NCI-H226 (cell line): ENCODE measurements at regions not wholly inside any gene's neighbourhood (a gene's known extent, or its start where the extent isn't known, plus 50 kb on each side); places are given as distances from the start of the nearest gene placed in this dataset.

Source experiments
- DNase-seq: peaks from one replicate; pipeline ENCODE4 v3.0.0-alpha.2; 2015

GRCh38 chr2:237020090-237020489 is 65.6 kb upstream of the COPS8 start:
- DNase-seq, result no peak

- no peak for DNase-seq
These were observed 63.2 kb upstream of the COPS8 start for GRCh38 chr2:237022533-237022932.

DNA sequence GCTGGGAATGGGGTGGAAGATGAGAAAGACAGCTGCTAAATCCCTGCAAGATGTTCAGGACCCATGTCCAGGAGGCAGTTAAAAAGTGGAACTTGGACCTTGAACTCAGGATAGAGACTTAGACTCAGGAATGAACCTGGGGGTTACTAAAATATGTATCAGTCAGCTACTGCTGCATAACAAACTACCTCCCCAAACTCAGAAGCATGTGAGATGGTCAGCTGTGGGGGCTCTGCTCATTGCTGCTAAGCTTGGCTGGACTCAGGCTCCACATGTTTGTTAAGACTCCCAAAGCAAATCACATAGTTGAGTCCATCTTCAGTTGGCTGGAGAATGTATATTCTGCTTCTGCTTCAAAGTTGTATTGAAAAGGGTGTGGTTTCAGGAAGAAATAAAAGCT is 61.4 kb upstream of the COPS8 start:
- DNase-seq, result no peak

DNA sequence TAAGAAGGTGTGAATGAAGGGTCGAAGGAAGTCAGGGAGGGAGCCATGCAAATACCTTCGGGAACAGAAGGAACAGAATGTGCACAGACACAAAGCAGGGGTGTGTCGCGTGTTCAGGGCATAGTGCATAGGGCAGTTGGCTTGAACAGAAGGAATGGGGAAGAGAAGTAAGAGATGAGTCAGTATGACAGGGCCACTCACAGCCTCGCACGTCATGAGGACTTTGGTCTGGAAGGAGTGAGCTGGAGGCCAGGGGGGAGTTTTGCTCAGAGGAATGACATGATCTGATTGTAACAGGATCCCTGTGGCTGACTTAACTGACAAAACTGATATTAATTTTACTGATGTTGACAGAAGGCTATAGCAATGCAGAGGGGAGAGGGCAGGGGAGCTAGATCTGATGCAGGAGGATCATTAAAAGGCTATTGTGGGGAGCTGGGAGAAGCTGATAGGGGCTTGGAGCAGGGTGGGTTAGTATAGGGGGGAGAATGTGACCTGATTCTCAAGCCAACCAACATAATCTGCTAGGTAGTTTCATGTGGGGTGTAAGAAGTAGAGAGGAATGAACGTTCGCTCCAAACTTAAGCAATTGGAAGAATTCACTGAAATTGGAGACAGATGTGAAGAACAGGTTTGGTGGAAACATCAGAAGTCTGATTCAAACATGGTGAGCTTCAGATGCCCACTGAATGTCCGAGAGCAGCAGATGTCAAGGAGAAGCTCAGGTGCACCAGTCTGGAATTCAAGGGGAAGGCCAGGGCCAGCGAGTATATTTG is 60.4 kb upstream of the COPS8 start:
- DNase-seq, result peak; percentile 67

DNA sequence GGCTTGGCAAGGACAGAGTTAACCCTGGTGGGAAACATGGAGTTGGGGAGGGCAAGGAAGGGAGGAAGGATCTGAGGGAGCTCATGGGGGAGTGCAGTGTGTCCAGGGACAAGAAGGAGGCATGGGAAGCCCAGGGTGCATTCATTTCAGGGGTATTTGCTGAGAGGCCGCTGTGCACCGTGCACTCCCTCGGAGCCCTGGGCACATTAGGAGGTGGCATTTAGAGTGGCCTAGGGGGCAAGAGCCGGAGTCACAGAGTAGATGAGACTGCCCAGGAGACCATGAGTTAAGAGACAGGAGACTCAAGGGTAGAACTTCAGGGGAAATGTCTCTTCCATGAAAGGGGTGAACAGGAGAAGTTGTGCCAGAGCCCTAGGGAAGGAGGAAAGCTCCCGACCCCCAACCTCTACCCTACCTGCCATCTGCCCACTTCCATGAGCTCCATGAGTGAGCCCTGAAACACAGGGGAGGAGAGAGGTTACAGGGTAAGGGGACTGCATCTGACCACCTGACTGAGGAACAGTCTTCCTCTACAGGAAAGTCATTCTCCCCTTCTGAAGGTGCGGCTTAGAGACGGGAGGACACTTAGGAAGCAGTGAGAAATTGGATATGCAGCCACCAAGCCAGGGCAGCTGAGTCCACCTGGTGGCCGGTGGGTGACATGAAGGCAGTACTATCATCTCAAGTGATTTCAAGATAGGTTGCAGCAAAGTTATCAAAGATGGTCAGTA is 58.5 kb upstream of the COPS8 start:
- DNase-seq, result peak; percentile 28

GRCh38 chr2:237027712-237028029 is 58.0 kb upstream of the COPS8 start:
- DNase-seq, result no peak

DNA sequence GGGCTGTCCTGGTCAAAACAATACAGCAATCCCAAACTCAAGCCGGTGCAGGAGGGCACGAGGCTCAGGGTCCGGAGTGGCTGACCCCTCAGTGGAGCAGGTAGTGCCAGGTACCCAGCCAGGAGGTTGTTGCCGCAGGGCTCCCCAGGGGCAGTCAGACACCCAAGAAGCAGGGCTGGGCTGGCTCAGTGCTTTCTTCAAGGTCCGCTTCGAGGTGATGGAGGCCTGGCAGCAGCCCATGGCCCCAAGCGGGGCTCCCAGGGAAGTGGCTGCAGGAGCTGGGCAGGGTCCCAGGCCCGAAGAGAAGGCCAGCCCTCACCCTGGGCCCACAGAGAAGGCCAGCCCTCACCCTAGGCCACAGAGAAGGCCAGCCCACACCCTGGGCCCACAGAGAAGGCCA is 55.3 kb upstream of the COPS8 start:
- no peak for DNase-seq

DNA sequence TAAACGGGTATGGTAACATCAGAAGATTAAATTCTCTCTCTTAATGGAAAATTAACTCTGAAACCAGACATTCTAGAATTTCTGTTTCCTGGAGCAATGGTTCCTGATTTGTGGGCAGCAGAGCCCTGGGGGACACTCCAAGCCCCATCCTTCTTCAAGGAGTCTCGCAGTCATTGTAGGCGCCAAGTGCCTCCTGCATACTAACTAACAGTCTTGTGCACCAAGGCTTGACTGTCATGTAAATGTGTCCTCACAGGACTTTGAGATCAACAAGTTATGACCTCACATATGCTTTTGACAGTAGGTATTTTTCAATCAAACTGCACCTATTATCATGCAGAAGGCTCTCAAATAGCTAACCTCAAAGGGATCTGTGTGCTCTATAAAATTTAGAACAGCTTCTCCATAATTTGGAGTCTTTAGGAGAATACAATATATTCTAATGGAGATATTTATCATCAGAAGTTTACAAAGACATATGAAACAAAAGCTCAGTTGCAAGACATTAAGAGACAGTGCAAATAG is 52.1 kb upstream of the COPS8 start:
- no peak for DNase-seq

DNA sequence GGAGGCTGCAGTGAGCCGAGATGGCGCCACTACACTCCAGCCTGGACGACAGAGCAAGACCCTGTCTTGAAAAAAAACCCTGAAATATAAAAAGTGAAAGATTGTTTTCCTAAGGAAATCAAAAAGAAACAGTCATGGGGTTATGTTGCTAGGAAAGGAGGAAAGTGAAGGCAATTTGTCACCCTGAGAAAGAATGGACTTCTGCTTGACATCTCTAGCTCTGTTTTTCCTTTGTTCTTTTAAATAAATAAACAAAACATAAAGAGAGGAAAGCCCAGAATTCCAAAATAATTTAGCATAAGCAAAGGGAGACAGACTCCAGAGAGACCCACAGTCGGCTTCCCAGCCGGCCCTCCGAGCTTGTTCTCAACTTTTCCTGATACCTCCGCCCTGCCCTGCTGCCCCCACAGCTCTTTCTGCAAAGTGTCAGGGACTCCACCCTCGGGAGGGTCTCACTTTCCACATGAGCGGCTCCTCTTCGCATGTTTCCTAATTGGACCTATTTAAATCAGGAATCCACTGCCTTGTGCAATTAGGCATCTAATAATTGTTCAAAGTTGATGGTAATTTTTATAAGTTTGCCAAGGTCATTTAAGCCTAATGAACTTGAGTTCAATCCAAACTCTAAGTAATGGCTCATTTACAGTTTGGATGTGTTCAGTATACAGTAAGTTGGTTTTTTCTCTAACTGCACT is 49.8 kb upstream of the COPS8 start:
- no peak for DNase-seq
